GM21786 (cell line): ENCODE measurements at regions not wholly inside any gene's neighbourhood (a gene's known extent, or its start where the extent isn't known, plus 50 kb on each side); places are given as distances from the start of the nearest gene placed in this dataset.
"Not testable (repeated sequence)": the region's sequence is repeated elsewhere in the genome, so short reads cannot be mapped to it uniquely, and the experiment has no call there.

Experiments
- ATAC-seq: cut with Tn5 transposase; IDR thresholded peaks from one replicate; pipeline ENCODE4 v1.9.1; 2021; ENCODE audit not compliant: unreplicated experiment

DNA sequence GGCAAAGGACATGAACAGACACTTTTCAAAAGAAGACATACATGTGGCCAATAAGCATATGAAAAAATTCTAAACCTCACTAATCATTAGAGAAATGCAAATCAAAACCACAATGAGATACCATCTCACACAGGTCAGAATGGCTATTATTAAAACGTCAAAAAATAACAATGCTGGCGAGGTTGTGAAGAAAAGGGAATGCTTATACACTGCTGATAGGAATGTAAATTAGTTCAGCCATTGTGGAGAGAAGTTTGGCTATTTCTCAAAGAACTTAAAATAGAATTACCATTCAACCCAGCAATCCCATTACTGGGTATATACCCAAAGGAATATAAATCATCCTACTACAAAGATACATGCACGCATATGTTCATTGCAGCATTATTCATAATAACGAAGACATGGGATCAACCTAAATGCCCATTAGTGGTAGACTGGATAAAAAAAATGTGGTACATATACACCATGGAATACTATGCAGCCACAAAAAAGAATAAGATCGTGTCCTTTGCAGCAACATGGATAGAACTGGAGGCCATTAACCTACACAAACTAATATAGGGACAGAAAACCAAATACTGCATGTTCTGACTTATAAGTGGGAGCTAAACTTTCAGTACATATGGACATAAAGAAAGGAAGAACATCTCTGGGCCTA lies 101.7 kb downstream of the KLF5 start:
- not testable (repeated sequence) for ATAC-seq

DNA sequence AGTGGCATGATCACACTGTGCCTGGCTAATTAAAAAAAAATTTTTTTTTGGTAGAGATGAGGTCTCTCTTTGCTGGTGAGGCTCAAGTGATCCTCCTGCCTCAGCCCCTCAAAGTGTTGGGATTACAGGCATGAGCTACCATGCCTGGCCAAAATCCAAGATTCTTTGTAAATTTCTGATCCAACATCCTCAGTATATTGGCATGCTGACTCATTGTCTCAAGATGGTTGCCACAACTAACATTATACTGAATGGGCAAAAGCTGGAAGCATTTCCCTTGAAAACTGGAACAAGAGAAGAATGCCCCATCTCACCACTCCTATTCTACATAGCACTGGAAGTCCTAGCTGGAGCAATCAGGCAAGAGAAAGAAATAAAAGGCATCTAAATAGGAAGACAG lies 100.0 kb downstream of the KLF5 start:
- no peak for ATAC-seq

DNA sequence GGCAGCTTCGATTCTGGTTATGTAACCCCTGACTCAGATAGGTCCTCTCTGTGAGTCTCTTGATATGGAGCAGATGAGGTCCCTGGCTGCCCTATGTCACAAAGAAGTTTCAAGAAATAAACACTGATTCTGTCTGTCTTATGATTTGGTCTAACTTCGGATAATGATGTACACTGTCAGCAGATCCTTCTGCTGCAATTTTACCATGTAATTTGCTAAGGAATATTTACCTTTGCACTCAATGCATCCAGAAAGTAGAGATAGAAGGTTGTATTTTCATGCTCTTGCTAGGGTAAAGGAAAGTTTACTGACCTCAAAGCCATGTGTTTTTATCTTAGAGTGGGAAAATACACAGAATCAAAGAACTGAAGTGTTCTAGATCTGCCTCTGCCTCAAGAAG lies 98.2 kb downstream of the KLF5 start:
- no peak for ATAC-seq

DNA sequence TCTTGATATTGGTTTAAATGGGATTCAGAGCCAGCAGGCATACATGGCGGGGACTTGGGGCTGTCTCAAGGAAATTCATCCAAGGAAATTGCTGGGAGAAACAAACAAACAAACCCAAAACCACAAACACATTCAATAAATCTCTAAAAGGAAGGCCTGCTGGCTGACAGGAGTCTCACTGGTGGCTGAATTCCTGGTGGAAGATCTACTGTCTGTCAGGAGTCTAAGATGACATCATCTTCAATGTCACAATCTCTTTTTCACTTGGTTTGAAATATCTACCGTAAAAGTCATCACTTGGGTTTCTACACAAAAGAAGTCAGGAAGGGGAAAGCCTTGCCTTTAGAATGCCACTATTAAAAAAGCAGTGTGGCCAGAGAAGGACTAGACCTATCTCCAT lies 87.9 kb downstream of the KLF5 start:
- no peak for ATAC-seq

DNA sequence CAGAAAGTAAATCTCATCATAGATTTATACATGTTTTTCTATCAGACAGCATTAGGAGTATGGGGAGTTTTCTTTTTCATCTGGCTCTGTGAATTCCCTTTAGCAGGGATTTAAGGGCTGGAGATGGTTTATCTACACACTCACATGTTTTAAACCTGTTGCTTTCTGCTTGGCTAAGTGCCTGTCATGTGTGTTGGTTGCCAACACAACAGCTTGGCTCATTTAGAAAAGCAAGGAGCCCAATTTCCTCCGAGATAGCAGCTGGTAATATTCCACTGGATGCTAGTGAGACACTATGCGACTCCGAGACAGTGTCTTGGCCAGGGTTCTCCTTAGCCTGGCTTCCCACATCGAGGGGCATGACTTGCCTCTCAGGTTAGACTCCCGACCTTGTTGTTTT lies 83.3 kb downstream of the KLF5 start:
- ATAC-seq = no peak

DNA sequence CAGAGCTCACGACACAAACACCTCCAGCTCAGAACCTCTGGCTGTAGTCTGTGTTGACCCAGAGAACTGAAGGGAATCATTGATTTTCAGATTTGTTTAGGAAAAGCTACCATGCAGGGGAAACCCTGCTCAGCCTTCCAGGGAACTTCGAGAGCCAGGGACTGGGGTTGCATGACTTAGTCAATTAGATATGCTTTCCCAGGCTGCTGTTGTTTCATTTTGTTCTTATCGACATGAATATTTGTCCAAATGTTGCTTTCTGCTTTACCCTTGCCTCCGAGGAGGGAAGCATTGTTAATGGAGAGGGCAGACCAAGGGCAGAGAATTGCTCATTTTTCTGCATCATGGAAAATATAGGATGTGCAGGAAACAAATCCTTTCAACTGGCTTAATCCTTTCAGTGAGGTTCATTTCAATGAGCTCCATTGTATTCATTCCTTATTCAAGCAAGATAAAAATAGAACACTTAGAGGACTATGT lies 82.5 kb downstream of the KLF5 start:
- no peak for ATAC-seq

DNA sequence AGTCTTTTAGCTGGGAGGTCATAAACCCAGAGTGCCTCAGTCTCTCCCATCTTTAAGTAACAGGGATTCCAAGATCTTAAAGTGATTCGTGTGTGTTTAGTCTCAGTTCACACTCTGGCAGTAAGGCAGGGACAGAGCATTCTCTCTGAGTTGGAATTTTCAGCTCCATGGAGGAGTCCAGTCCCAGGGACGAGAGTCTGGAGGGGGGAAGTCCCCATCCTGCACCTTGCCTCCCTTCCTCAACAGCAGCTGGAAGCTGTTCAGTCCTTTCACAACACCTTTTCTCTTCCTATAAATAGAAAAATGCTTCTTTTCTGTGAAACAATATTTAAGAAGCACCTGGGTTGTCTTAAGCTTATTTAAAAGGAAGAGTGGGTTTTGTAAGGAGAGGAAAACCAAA lies 82.0 kb downstream of the KLF5 start:
- no peak for ATAC-seq

DNA sequence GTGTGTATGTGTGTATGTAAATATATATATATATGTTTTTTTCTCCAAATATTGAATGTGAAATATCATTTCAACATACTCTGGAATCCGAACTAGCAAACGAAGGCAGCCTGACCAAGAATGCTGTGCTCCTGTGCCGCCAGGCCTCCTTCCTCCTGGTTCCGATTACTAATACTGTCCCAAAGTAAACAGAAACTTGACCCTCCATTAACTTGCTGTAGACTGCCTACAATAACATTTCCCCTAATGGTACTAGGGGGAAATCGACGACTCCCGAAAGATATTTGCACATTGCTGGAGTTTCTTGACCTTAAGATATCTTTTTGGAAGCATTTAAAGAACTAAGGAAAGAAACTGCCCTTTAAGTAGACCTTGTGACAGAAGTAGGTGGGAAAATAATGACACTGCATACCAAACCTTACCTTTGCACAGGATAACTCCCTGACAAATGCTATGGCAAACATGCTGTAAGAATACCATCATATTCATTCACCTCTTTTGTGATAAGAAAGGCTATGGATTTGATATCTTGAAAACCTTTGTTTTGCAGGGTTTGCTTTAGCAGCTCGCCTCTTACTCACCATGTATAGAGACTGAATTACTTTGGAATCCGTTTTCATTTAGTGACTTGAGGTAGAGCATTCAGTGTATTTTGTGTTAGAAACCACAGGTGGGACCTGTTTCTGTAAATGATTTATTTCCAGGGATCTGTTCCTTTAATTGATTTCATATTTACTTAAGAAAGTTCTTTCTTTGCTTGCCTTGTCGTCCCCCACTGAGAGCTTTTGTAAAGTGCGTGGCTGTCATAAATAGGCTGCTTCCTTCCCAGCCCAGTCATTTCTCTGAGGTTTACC lies 80.1 kb downstream of the KLF5 start:
- no peak for ATAC-seq

DNA sequence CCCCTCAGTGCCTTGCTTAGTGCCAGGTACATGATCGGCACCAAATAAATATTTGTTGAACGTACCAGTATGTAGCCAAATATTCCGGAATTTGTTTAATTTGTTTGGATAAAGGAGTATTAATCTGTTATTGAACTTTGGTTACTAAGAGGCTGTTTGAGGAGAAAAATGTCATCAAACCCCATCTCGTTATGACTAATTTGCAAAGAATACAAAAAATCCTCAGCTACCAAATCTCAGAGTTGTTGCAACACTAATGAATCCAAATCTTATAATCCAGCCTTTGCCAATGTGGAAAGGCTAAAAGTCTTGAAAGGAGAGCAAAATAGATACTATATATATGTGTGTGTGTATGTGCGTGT lies 79.5 kb downstream of the KLF5 start:
- no peak for ATAC-seq

DNA sequence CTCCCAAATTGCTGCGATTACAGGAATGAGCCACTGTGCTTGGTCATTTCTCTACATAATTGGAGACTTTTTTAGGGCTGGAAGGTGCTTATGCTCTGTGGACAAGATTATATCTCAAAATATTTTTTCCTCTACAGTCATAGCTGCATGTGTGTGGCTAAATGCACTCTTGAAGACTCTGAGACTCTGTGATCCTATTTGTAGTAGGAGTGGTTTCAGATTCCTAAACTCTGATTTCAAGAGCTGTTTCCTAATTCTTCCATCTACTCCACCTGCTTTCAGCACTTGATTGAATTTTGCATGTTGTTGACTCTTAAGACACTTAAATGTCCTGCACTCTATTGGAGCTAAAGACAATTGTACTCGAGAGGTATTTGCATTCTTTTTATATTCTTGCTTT lies 78.0 kb downstream of the KLF5 start:
- no peak for ATAC-seq

DNA sequence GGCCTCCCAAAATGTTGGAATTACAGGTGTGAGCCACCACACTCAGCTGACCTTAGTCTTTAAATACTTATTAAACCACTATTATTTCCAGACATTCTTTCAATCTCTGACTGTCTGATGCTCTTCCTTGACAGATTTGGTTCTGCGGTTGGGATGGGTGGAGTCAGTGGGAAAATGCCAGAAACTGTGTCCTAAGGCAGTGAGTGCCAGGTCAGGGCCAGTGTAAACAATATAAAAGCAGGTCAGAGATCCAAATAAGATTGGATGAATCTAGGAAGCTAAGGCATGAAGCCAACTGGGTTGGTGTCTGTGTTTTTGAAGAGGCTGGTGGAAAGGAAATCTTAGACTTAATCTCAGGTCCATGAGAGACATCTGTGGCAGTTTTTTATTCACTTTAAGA lies 74.7 kb downstream of the KLF5 start:
- no peak for ATAC-seq

DNA sequence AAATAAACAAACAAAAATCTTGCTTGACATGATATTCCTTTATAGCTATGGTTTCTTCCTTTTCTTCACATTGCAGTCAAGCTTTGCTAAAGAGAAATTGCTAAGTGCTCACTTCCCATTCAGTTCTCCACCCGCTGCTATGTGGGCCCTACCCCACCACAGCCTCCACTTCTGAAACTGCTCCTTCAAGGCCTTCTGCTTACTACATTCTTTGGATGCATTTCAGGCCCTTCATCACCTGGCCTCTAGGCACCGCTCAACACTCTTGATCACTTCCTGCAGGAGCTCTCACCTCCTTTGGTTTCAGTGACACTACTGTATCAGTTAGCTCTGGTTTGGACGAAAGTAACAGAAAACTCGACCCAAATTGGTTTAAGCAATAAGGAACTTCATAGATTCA lies 72.4 kb downstream of the KLF5 start:
- ATAC-seq = no peak

DNA sequence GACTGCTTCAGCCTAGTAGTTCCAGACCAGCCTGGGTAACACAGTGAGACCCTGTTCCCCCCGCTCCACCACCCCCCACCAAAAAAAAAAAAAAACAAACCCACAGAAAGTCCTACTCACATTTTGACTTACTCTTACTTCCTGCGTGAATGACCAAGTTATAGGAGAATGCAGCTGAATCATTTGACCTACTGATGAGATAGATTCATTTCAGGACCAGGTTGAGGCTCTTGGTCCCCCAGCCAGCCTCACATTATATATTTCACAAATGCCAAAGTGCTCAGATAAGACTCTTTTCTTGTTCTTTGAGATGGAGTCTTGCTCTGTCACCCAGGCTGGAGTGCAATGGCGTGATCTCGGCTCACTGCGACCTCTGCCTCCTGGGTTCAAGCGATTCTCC lies 70.2 kb downstream of the KLF5 start:
- ATAC-seq = no peak
